Lower lobe of right lung (tissue), 2 donors: ENCODE measurements at regions not wholly inside any gene's neighbourhood (a gene's known extent, or its start where the extent isn't known, plus 50 kb on each side); places are given as distances from the start of the nearest gene placed in this dataset.

Experiments used
- ATAC-seq, 2 donors: fragments of 200-7000 bp; cut with Tn5 transposase; one replicate each; pipeline ENCODE4 v1.9.1; 2020 to 2022; ENCODE audit warnings: mild to moderate bottlenecking in 2 of 2, moderate library complexity in 2 of 2
- DNase-seq: peaks from one replicate; pipeline ENCODE4 v3.0.0-alpha.2; 2020
- H3K27ac ChIP-seq: fragments of 200-600 bp; one replicate; pipeline ENCODE4 v1.8.0; 2022
- H3K27me3 ChIP-seq: fragments of 200-600 bp; one replicate; pipeline ENCODE4 v1.8.0; 2022; ENCODE audit warnings: low read depth
- H3K36me3 ChIP-seq: fragments of 200-600 bp; one replicate; pipeline ENCODE4 v1.8.0; 2022; ENCODE audit warnings: mild to moderate bottlenecking
- H3K4me1 ChIP-seq: fragments of 200-600 bp; one replicate; pipeline ENCODE4 v1.8.0; 2022
- H3K4me3 ChIP-seq: fragments of 200-600 bp; one replicate; pipeline ENCODE4 v1.8.0; 2022; ENCODE audit warnings: mild to moderate bottlenecking
- H3K9me3 ChIP-seq: fragments of 200-600 bp; one replicate; pipeline ENCODE4 v1.8.0; 2022
- CTCF ChIP-seq: fragments of 200-600 bp; IDR thresholded peaks from one replicate; pipeline ENCODE4 v1.8.0; 2022; ENCODE audit warnings: antibody characterized with exemption, mild to moderate bottlenecking
- intact Hi-C: fragments of 100-400 bp; cut with DNase I; formaldehyde crosslinking; loops from one replicate; pipeline ENCODE4 v1.11.0; 2022
- donor health status: DM: no; HTN: yes; CAD: no; lungs with severe emphysema.

GRCh38 chr18:56294484-56295183 is 343.8 kb downstream of the TXNL1 start:
- no peaks in the 10 kb centered on the region for H3K9me3 ChIP-seq
- no peak for ATAC-seq

DNA sequence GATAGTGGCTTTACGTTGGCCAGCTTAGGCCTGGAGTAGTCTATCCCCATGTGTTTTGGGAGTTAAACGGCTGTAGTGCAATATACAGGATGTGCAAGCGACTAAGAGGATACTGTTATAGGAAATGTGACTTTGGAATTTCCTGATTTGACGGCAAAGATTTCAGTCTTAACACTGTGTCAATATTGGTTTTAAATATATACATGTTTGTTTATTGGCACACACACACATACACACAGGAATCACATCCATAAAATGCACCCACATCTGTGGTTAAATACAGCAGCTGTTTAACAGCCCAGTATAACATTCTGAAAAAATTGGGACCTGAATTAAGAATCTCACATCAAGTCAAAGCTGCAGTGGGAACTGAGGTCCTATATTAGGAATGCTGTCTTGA is 347.1 kb downstream of the TXNL1 start:
- ATAC-seq (no peak), DNase-seq (no peak)
- Histone ChIP-seq H3K9me3 (no peaks in the 10 kb centered on the region), H3K27me3 (no peaks in the 10 kb centered on the region), H3K4me3 (no peak overlapping the region), H3K27ac (no peak overlapping the region), H3K36me3 (no peaks in the 10 kb centered on the region), H3K4me1 (no peaks in the 10 kb centered on the region)
- intact Hi-C loops, result no loop called here
- no peak for TF ChIP-seq CTCF

More at GRCh38 chr18:56294484-56295183, 343.8 kb downstream of the TXNL1 start:
- Histone ChIP-seq H3K27ac (no peak overlapping the region), H3K27me3 (no peaks in the 10 kb centered on the region), H3K4me1 (no peaks in the 10 kb centered on the region), H3K36me3 (no peaks in the 10 kb centered on the region), H3K4me3 (no peak overlapping the region)
- DNase-seq, result no peak
- TF ChIP-seq CTCF, result no peak
- intact Hi-C loops, result no loop called here

DNA sequence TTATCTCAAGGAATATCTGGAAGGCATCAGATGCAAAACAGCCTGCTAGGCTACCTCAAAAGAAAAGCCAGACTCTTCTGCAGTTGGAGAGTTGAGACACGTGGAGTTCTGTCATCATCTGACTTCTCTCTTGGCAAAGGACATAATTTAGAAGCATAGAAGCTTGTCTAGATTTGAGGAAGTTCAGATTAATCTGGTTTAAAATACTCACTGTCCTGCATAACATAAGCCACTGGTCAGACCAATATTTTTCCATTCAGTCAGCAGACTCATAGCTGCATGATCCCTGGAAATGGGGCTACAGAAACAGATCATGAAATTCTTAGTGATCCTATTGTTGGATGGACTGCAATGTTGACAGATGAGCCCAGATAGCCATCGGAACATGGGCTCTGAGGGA is 349.0 kb downstream of the TXNL1 start:
- intact Hi-C loops, result no loop called here
- Histone ChIP-seq H3K27me3 (no peaks in the 10 kb centered on the region), H3K4me3 (no peak overlapping the region), H3K9me3 (no peaks in the 10 kb centered on the region), H3K36me3 (no peaks in the 10 kb centered on the region), H3K4me1 (no peaks in the 10 kb centered on the region), H3K27ac (no peak overlapping the region)
- peak in 1 of 2 donors; percentile 37 for ATAC-seq
- TF ChIP-seq CTCF, result no peak
- DNase-seq, result no peak

DNA sequence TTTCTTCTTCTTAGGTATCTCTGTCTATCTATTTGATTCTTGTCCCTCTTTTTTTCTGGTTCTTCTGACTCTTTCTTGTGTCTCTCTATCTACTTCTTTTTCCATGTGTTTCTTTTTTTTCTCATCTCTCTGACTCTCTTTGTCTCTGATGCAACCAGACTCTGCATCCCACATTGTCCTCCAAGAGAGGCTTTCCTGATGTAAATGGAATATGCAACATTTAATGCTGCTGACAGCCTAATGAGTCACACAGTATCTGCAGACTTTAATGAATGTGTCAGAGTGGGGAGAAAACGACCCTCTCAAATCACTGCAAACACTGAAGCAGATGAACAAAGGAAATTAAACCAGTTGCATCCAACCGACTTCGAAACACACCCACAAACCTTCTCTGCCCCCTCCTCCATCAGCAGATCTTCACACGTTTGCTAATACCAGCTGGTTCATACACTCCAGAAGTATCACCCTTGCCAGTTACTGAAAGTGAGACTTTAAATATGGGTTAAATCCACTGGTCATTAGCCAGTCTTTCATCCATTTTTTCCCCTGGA is 351.5 kb downstream of the TXNL1 start:
- ATAC-seq, result no peak
- intact Hi-C loops, result no loop called here

GRCh38 chr18:56285387-56286065 is 352.9 kb downstream of the TXNL1 start:
- ATAC-seq, result no peak
- Histone ChIP-seq H3K4me3 (no peak overlapping the region), H3K27me3 (no peaks in the 10 kb centered on the region), H3K27ac (no peak overlapping the region), H3K9me3 (no peaks in the 10 kb centered on the region), H3K36me3 (no peaks in the 10 kb centered on the region), H3K4me1 (no peaks in the 10 kb centered on the region)
- no peak for DNase-seq
- no peak for TF ChIP-seq CTCF
- intact Hi-C loops, result no loop called here

More for the DNA sequence above, 351.5 kb downstream of the TXNL1 start:
- Histone ChIP-seq H3K27me3 (no peaks in the 10 kb centered on the region), H3K4me3 (no peak overlapping the region), H3K4me1 (no peaks in the 10 kb centered on the region), H3K36me3 (no peaks in the 10 kb centered on the region), H3K27ac (no peak overlapping the region), H3K9me3 (no peaks in the 10 kb centered on the region)
- TF ChIP-seq CTCF, result no peak
- no peak for DNase-seq
